ENCODE measurements at regions not wholly inside any gene's neighbourhood (a gene's known extent, or its start where the extent isn't known, plus 50 kb on each side); places are given as distances from the start of the nearest gene placed in this dataset.

DNA sequence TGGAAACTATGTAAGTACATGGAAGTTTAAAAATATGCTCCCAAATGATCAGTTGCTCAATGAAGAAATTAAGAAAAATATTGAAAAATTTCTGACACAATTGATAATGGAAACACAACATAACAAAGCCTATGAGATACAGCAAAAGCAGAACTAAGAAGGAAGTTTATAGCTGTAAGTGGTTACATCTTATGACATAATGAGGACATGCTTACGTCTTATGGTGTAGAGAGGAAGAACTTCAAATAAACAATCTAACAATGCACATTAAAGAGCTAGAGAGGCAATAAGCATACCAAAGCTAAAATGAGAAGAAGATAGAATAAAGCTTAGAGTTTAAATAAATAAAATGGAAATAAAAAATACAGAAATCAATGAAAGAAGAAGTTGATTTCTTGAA, 50.0 kb upstream of the CEACAM21 start:
- H3K27me3 ChIP-seq: no peaks in the 10 kb centered on the region
- intact Hi-C loops (cut with DNase I): no loop called here
- no peak overlapping the region for H3K27ac ChIP-seq

More for the DNA sequence above, 50.0 kb upstream of the CEACAM21 start:
- TF ChIP-seq CTCF (IDR thresholded peaks at IDR 0.05): no peak
- Histone ChIP-seq H3K4me1 (no peaks in the 10 kb centered on the region), H3K4me3 (no peak overlapping the region), H3K36me3 (no peaks in the 10 kb centered on the region), H3K9me3 (no peaks in the 10 kb centered on the region)
- DNase-seq (ENCODE audit: low spot score in 2 of 2): no peak

Measured in ascending aorta (tissue), 2 donors.